Activated T-helper 9 cell treated with anti-CD3 and anti-CD28 coated beads, Interleukin-2, amount 50 U/mL, for 16 hours (primary cell): ENCODE measurements at regions not wholly inside any gene's neighbourhood (a gene's known extent, or its start where the extent isn't known, plus 50 kb on each side); places are given as distances from the start of the nearest gene placed in this dataset.

Experiments used
- DNase-seq: peaks from one replicate; pipeline ENCODE4 v3.0.0-alpha.2; 2020; ENCODE audit warnings: low read depth

- DNase-seq, result no peak
Observed at GRCh38 chr1:30268923-30269666, 454.3 kb downstream of the MATN1 start.

GRCh38 chr1:30267856-30268255 lies 455.5 kb downstream of the MATN1 start:
- no peak for DNase-seq

GRCh38 chr1:30267046-30267445 lies 456.3 kb downstream of the MATN1 start:
- no peak for DNase-seq

DNA sequence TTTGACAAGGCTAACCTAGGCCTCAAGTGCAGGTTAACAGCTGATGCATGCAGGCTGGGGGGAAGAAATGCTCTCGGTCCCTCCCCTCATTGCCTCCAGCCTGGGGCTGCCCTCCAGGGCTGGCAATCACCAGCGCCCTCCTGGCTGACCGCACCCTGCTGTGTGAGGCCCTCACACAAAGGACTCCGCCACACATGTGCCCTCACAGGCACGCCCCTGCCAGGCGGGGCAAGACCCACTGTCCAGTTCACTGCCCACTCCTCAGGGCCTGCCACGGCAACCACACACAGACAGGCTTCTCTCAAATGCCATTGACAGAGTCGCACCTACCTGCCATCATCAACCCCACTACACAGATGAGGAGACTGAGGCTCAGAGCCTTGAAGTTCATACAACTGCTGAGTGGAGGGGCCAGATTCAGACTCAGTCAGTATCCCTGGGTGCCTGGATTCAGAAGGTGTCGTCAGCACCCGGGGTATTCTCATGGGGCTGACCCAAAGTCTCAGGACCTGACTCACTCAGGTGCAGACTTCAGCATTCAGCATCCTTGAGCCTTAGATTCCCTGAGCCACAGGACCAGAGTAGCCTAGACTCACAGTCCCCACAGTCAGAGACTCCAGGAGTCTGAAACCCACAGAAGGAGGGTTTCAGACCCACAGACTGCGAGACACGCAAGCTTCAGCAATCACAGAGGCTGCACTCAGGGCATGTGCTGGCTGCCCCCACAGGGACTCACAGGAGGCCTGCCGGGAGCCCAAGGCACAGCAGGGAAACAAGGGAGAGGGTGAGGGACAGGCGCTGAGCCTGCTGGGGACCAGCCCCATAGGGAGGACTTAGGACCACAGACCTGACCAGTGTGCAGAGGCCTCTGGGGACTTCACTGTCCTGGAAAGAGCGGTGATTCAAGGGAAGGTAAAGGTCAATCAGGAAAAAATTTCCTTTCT lies 458.0 kb downstream of the MATN1 start:
- no peak for DNase-seq

DNA sequence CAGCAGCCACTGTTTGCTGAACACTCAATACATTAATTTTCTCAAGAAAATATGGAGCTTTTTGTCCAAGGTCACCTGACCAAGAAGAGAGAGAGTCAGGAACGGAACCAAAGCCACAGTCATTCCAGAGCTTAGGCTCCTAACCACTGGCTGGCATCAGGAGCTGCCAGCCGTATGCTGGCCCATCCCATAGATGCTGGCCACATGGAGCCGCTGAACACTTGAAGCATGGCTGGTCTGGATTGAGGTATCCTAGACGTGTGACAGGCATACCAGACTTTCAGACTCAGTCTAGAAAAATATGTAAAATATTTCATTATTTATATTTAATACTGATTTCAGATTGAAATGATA lies 458.7 kb downstream of the MATN1 start:
- DNase-seq, result no peak

DNA sequence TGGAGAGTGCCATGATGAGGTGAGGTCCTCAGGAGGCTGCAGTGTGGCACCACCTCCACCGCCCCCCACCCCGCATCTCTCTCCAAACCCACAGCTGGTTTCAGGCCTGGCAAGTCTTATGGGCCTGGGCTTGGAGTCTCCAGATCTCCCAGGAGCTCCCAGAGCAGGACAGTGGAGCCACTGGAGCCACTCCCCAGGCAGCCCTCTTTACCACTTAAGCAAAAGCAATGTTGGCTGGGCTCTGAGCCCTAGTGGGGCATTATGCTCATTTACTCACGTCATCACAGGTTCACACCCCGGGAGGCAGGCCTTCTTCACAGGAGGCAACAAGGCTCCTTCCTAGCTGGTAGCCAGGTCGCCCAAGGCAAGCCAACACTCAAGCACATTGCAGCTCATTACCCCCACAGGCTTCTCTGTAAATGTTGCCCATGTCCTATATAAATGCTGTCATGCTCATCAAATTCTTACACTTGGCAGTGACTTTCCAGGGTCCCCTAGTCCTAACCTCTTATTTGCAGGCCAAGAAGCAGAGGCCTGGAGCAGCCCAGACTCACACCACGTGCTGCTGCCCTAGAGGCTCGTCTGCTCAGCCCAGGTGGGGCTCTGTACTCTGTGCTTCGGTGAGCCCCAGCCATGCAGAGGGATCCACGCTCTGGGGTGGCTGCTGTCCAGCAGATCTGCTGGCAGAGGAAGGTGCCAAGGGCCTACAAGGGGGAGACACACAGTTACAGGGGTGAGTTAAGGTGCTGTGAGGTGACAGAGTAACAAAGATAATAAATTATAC lies 459.3 kb downstream of the MATN1 start:
- no peak for DNase-seq

DNA sequence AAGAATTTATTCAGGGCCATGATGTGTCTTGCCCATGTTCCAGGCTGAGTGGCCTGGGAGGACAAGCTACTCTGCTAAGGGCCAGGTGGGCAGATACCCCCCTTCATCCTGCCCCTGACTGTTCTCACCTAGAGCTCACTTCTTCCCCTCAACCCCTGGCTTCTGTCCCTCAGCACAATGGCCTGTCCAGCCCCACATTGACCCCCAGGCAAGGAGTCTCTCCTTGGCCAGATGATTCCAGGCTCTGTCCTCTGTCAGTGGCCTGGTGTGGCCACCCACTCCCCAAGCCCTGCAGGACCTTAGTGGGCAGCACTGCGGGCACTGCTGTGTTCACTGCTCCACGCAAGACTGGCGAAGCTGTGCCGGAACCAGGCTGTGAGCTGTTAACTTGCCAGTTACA lies 460.0 kb downstream of the MATN1 start:
- no peak for DNase-seq

DNA sequence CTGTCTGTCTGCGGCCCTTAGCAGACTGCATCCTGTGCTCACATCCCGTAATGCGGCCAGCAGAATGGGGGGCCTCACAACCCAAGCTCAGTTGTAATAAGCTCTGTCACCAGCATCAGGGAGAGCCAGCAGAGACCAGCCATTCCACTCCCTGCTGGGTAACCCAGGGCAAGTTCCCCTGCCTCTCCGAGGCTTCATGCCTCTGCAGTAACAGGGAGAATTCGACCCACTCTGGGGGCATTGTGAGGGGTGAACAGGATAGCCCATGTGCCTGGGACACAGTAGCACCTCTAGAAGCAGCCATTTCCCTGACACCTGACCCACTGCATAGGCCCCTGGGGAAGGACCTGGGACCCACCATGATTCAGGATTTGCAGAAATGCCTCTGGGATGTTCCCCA lies 461.2 kb downstream of the MATN1 start:
- DNase-seq, result no peak

DNA sequence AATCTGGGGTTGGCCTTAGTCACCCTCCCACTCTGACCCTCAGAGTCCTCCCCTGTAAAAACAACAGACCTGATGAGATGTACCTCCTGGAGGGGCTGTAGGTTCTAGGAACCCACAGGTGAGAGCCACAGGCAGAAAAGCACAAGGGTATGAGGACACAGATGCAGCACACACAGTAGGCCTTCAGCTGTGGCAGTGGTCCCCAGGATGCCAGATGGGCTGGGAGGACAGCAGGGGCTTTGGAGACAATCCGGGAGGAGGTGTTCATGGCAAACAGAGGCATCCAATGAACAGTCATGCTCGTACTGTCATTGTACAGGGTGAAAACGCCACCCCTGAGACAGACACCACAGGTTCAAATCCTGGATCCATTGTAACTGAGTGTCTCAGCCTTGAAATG lies 463.1 kb downstream of the MATN1 start:
- no peak for DNase-seq

- DNase-seq, result no peak
Observed at GRCh38 chr1:30259631-30260030, 463.8 kb downstream of the MATN1 start.

DNA sequence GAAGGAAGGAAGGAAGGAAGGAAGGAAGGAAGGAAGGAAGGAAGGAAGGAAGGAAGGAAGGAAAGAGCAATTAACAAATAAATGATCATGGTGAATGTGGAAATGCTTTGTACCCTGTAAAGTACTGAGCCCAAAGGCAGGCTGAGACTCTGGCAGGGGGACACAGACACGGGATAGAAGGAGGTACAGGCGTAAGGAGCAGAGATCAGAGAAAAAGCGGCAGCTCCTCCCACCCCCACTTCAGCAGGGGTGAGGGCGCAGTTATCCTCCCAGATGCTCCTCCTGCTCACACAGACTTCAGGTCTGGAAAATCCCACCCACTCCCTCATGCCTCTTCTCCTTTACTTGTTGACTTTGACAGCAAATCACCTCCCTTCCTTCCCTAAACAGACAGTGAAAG lies 464.5 kb downstream of the MATN1 start:
- DNase-seq, result no peak

GRCh38 chr1:30258471-30258870 lies 464.9 kb downstream of the MATN1 start:
- DNase-seq, result no peak

DNA sequence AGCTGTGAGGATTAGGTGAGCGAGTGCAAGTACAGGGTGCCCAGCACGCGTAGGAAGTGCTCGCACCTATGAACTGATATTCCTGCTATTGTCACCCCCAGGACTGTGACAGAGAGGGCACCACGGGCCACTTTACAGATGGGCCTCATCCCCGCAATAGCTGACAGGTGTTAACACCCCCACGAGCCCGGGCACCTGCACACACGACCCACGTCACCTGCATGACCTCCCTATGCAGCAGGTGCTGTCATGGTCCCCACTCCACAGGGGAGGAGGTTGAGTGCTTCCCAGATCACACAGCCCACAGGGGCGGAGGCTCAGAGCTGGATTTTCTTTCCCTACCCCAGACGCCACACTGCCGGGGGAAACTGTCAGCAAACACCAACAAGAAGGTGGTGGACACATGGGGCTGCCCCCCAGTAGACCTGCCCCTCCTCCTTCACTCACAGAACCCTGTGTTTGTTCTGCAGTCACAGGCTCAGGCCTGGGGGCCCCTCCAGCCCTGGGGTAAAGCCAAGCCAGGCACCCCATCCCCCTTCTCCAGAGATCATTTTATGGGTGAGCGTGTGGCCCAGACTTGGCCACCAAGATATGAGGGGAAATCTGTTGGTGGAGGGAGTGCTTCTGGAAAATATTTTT lies 465.5 kb downstream of the MATN1 start:
- no peak for DNase-seq

DNA sequence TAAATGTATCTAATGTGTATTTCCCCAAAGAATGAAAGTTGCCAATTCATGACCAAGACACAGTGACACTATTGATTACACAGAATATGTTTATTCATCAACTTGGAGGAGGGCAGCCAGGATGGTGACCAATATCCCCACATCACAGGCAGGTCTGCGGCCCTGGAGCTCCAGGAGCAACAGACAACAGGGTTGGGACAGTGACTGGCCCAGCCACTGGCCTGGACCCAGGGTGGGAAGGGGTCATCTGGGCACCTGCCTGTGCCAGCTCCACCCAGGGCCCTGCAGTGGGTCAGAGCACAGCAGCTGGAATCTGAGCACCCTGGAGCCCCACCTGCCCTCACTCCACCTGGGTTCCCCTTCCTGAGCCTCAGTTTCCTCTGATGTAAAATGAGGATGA lies 466.1 kb downstream of the MATN1 start:
- no peak for DNase-seq

GRCh38 chr1:30256911-30257310 lies 466.5 kb downstream of the MATN1 start:
- DNase-seq, result no peak

GRCh38 chr1:30255111-30255724 lies 468.2 kb downstream of the MATN1 start:
- no peak for DNase-seq

DNA sequence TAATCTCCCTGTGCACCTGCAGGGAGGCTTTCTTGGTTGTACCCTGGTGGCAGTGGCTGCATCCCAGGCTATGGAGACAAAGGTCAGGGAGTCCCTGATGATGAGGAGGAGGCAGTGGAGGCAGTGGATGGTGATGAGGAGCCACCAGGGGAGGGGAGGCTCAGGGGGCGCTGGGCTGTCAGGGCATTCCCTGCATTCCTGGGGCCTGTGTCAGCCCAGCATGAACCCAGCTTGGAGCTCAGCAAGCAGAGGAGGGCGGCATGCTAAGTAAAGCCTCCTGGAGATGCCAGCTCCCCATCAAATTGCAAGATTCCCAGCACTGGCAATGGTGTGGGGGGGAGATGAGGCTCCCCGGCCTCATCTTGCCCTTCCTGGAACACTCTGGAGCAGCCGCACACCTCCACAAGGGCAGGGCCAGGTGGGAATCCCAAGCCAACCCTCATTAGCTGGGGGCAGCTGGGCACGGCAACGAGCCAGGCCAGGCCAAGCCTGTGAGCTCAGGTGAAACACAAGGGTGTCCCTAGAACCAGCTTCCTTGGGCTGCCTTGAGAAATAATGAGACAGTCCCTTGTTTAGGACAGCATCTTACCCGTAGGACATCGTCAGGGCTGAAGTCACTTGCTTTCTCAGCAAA lies 469.5 kb downstream of the MATN1 start:
- no peak for DNase-seq

- no peak for DNase-seq
Observed at GRCh38 chr1:30253361-30253760, 470.0 kb downstream of the MATN1 start.

DNA sequence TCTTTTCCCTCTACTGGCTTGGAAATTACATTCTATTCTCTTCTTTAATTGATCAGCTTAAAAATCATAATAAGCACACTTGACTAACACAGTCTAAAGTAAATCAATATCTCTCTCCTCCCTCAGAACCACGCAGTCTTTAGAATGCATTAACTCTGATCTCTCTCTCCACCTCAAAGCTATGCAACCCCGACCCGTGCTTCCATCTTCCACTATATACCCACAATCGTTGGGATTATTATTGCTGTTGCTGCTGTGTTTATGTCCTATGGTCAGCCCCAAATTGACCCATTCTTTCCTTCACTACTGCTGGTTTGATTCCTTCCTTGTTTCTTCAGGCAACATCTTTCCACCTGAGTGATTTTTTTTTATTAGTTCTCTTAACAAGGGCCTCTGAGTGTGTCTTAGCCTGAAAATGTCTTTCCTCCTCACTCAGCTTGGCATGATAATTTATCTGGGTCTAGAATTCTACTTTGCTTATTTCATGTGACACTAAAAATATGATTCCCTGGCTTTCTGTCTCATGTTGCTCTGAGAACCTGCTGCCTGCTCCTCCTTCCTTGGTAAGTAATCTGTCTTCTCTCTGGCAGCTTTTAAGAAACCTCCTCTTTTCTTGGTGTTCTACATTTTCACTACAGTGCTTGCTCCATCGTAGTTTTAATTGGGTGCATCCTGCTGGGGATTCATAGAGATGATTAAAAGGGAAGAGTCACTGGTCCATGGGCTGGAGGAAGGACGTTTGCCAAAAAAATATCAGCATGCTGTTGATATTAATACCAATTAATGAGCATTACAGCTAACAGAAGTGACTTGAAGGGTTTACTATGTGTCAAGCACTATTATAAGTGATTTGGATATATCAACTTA lies 472.2 kb downstream of the MATN1 start:
- no peak for DNase-seq

GRCh38 chr1:30250338-30250983 lies 472.9 kb downstream of the MATN1 start:
- DNase-seq, result no peak
